ENCODE measurements at regions not wholly inside any gene's neighbourhood (a gene's known extent, or its start where the extent isn't known, plus 50 kb on each side); places are given as distances from the start of the nearest gene placed in this dataset.

DNA sequence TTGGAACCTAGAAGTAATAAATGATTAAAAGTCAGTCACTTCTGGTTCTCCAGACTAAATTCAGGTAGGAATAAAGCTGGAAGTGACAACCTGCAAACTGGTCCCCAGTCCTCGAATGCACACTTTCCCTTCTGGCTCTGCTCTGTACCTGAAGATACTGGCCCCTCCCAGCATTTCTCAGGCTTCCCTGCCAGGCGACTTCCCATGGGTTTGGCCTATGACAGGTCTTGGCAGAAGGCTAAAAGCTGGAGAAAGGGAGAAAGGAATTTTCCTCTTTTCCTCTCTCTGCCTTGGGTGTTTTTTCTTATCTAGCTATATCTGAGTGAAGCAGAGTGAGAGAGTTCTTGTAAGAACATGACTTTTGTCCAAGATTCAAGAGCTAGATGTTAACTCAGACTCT is 1005.7 kb downstream of the DTWD2 start:
- H3K9ac ChIP-seq (ENCODE audit: control insufficient read depth, extremely low read depth, insufficient read depth, low read length), result no peak overlapping the region
- no peaks in the 10 kb centered on the region for H3K4me1 ChIP-seq (ENCODE audit: control insufficient read depth, extremely low read depth, insufficient read depth, low read length)
- H3K4me2 ChIP-seq (ENCODE audit: control insufficient read depth, extremely low read depth, insufficient read depth, low read depth, low read length), result no peak overlapping the region
- FAIRE-seq (no peak), DNase-seq (ENCODE audit: low read depth, low spot score) (no peak)
- no peak overlapping the region for H3K27ac ChIP-seq (ENCODE audit: control insufficient read depth, insufficient read depth, low read length)
- H4K20me1 ChIP-seq (ENCODE audit: control insufficient read depth, extremely low read depth, insufficient read depth, low read length), result no peaks in the 10 kb centered on the region
- H3K4me3 ChIP-seq (ENCODE audit: control insufficient read depth in 2 of 3, extremely low read depth in 1 of 3, insufficient read depth in 2 of 3, low read depth in 1 of 3, low read length in 3 of 3), result no peak overlapping the region
- H3K27me3 ChIP-seq (ENCODE audit: control insufficient read depth, extremely low read depth, insufficient read depth, low read length), result no peaks in the 10 kb centered on the region
- H3K9me3 ChIP-seq (ENCODE audit: control insufficient read depth, low read depth, low read length), result no peaks in the 10 kb centered on the region
- H3K9me1 ChIP-seq (ENCODE audit: control insufficient read depth, extremely low read depth, insufficient read depth, low read length), result no peaks in the 10 kb centered on the region
- no peak overlapping the region for H2AFZ ChIP-seq (ENCODE audit: control insufficient read depth, low read length)
- no peaks in the 10 kb centered on the region for H3K36me3 ChIP-seq (ENCODE audit: control insufficient read depth in 2 of 2, extremely low read depth in 1 of 2, insufficient read depth in 2 of 2, low read length in 2 of 2)
- TF ChIP-seq EZH2 (IDR thresholded peaks at IDR 0.05; ENCODE audit: low read length), result no peak
- no peak for TF ChIP-seq CTCF (optimal IDR thresholded peaks at IDR 0.05 in 1 of 3, IDR thresholded peaks at IDR 0.05 in 1 of 3, conservative IDR thresholded peaks at IDR 0.05 in 1 of 3; ENCODE audit: extremely low read depth in 1 of 3, insufficient read depth in 2 of 3, low read length in 3 of 3)
- no peaks in the 10 kb centered on the region for H3K79me2 ChIP-seq (ENCODE audit: control insufficient read depth, insufficient read depth, low read length)
- dilution Hi-C loops (cut with MboI; ENCODE audit: extremely low pct_ligation_motif_present, low sequenced_read_pairs), result no loop called here

DNA sequence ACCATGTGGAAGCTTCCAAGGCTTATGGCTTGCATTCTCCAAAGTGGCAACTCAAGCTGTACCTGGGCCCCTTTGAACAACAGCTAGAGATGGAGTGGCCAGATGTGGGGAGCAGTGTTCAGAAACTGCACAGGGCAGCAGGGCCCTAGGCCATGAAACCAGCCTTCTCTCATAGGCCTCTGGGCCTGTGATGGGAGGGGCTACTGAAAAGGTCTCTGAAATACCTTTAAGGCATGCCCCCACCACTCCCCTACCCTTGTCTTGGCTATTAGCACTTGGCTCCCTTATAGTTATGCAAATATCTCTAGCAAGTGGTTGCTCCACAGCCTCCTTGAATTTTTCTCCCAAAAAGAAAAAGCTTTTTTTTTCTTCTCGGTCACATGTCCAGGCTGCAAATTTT is 1014.6 kb downstream of the DTWD2 start:
- no peak for FAIRE-seq
- no peaks in the 10 kb centered on the region for H3K9me1 ChIP-seq (ENCODE audit: control insufficient read depth, extremely low read depth, insufficient read depth, low read length)
- no peak overlapping the region for H2AFZ ChIP-seq (ENCODE audit: control insufficient read depth, low read length)
- H3K4me1 ChIP-seq (ENCODE audit: control insufficient read depth, extremely low read depth, insufficient read depth, low read length), result no peaks in the 10 kb centered on the region
- no peak overlapping the region for H3K4me2 ChIP-seq (ENCODE audit: control insufficient read depth, extremely low read depth, insufficient read depth, low read depth, low read length)
- H3K9me3 ChIP-seq (ENCODE audit: control insufficient read depth, low read depth, low read length), result no peaks in the 10 kb centered on the region
- no peaks in the 10 kb centered on the region for H3K79me2 ChIP-seq (ENCODE audit: control insufficient read depth, insufficient read depth, low read length)
- no peak overlapping the region for H3K4me3 ChIP-seq (ENCODE audit: control insufficient read depth in 2 of 3, extremely low read depth in 1 of 3, insufficient read depth in 2 of 3, low read depth in 1 of 3, low read length in 3 of 3)
- no peak overlapping the region for H3K27ac ChIP-seq (ENCODE audit: control insufficient read depth, insufficient read depth, low read length)
- TF ChIP-seq EZH2 (IDR thresholded peaks at IDR 0.05; ENCODE audit: low read length) (no peak), CTCF (optimal IDR thresholded peaks at IDR 0.05 in 1 of 3, IDR thresholded peaks at IDR 0.05 in 1 of 3, conservative IDR thresholded peaks at IDR 0.05 in 1 of 3; ENCODE audit: extremely low read depth in 1 of 3, insufficient read depth in 2 of 3, low read length in 3 of 3) (no peak)
- H3K9ac ChIP-seq (ENCODE audit: control insufficient read depth, extremely low read depth, insufficient read depth, low read length), result no peak overlapping the region
- no peaks in the 10 kb centered on the region for H3K27me3 ChIP-seq (ENCODE audit: control insufficient read depth, extremely low read depth, insufficient read depth, low read length)
- H4K20me1 ChIP-seq (ENCODE audit: control insufficient read depth, extremely low read depth, insufficient read depth, low read length), result no peaks in the 10 kb centered on the region
- H3K36me3 ChIP-seq (ENCODE audit: control insufficient read depth in 2 of 2, extremely low read depth in 1 of 2, insufficient read depth in 2 of 2, low read length in 2 of 2), result no peaks in the 10 kb centered on the region
- dilution Hi-C loops (cut with MboI; ENCODE audit: extremely low pct_ligation_motif_present, low sequenced_read_pairs), result no loop called here
- no peak for DNase-seq (ENCODE audit: low read depth, low spot score)

All from keratinocyte (primary cell).